ENCODE measurements at regions not wholly inside any gene's neighbourhood (a gene's known extent, or its start where the extent isn't known, plus 50 kb on each side); places are given as distances from the start of the nearest gene placed in this dataset.

DNA sequence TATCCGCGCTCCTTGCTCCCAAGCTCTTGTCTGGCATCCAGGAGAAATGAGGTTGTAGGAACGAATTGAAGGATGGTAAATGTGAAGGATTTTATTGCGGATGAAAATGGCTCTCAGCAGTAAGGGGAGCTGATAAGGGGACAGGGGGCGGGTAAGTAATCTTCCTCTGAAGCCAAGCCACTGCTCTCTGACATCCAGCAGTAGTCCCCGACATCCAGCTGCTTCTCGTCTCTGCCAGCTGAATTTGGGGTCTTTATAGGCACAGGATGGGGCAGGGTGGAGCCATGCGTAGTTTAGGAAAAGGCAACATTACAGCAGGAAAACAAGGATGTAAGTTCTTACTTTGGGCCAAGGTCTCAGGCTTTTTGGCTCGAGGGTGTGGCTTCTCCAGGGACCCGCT lies 1370.1 kb upstream of the RAG2 start:
- Histone ChIP-seq H3K36me3 (no peaks in the 10 kb centered on the region), H3K4me3 (no peak overlapping the region), H3K27me3 (ENCODE audit: low read depth) (no peaks in the 10 kb centered on the region), H3K27ac (no peak overlapping the region), H3K4me1 (no peaks in the 10 kb centered on the region), H3K9me3 (no peaks in the 10 kb centered on the region)
- TF ChIP-seq, protein P1, sequence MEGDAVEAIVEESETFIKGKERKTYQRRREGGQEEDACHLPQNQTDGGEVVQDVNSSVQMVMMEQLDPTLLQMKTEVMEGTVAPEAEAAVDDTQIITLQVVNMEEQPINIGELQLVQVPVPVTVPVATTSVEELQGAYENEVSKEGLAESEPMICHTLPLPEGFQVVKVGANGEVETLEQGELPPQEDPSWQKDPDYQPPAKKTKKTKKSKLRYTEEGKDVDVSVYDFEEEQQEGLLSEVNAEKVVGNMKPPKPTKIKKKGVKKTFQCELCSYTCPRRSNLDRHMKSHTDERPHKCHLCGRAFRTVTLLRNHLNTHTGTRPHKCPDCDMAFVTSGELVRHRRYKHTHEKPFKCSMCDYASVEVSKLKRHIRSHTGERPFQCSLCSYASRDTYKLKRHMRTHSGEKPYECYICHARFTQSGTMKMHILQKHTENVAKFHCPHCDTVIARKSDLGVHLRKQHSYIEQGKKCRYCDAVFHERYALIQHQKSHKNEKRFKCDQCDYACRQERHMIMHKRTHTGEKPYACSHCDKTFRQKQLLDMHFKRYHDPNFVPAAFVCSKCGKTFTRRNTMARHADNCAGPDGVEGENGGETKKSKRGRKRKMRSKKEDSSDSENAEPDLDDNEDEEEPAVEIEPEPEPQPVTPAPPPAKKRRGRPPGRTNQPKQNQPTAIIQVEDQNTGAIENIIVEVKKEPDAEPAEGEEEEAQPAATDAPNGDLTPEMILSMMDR (IDR thresholded peaks at IDR 0.05): no peak
- ATAC-seq (no peak), DNase-seq (no peak)
- intact Hi-C loops (cut with DNase I): no loop called here

- no peaks in the 10 kb centered on the region for H3K36me3 ChIP-seq
- peak; percentile 46 to 78 for ATAC-seq
- intact Hi-C loops (cut with DNase I): no loop called here
Observed at GRCh38 chr11:37967635-37968034, 1369.6 kb upstream of the RAG2 start.

GRCh38 chr11:37963440-37963839 lies 1365.4 kb upstream of the RAG2 start:
- no peak for DNase-seq
- no peaks in the 10 kb centered on the region for H3K4me1 ChIP-seq
- no peaks in the 10 kb centered on the region for H3K27me3 ChIP-seq (ENCODE audit: low read depth)
- ATAC-seq: no peak
- H3K36me3 ChIP-seq: no peaks in the 10 kb centered on the region
- H3K9me3 ChIP-seq: no peaks in the 10 kb centered on the region
- H3K27ac ChIP-seq: no peak overlapping the region
- no peak overlapping the region for H3K4me3 ChIP-seq
- intact Hi-C loops (cut with DNase I): no loop called here
- TF ChIP-seq, protein P1 (IDR thresholded peaks at IDR 0.05): no peak

More at GRCh38 chr11:37967635-37968034, 1369.6 kb upstream of the RAG2 start:
- Histone ChIP-seq H3K27ac (no peak overlapping the region), H3K9me3 (no peaks in the 10 kb centered on the region), H3K27me3 (ENCODE audit: low read depth) (no peaks in the 10 kb centered on the region), H3K4me3 (no peak overlapping the region), H3K4me1 (no peaks in the 10 kb centered on the region)
- DNase-seq: no peak
- TF ChIP-seq, protein P1 (IDR thresholded peaks at IDR 0.05): no peak

DNA sequence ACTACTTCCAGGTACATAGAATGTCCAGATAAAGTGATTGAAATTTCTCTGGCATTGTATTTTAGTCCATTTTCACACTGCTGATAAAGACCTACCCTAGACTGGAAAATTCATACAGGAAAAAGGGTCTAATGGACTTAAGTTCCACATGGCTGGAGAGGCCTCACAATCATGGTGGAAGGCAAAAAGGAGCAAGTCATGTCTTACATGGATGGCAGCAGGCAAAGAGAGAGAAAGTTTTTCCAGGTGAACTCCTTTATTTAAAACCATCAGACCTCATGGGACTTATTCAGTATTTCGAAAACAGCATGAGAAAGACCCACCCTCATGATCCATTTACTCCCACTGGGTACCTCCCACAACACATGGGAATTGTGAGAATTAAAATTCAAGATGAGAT lies 1359.7 kb upstream of the RAG2 start:
- intact Hi-C loops (cut with DNase I): no loop called here
- Histone ChIP-seq H3K27ac (no peak overlapping the region), H3K9me3 (no peaks in the 10 kb centered on the region), H3K36me3 (no peaks in the 10 kb centered on the region), H3K4me1 (no peaks in the 10 kb centered on the region), H3K27me3 (ENCODE audit: low read depth) (no peaks in the 10 kb centered on the region), H3K4me3 (no peak overlapping the region)
- TF ChIP-seq, protein P1 (IDR thresholded peaks at IDR 0.05): no peak
- ATAC-seq: no peak
- DNase-seq: no peak

GRCh38 chr11:37951996-37952395 lies 1354.0 kb upstream of the RAG2 start:
- no peaks in the 10 kb centered on the region for H3K27me3 ChIP-seq (ENCODE audit: low read depth)
- ATAC-seq: no peak
- no peak overlapping the region for H3K27ac ChIP-seq
- intact Hi-C loops (cut with DNase I): no loop called here
- no peak overlapping the region for H3K4me3 ChIP-seq
- H3K36me3 ChIP-seq: no peaks in the 10 kb centered on the region
- no peaks in the 10 kb centered on the region for H3K9me3 ChIP-seq
- TF ChIP-seq, protein P1 (IDR thresholded peaks at IDR 0.05): no peak
- no peaks in the 10 kb centered on the region for H3K4me1 ChIP-seq
- DNase-seq: no peak

GRCh38 chr11:37948258-37948657 lies 1350.2 kb upstream of the RAG2 start:
- H3K9me3 ChIP-seq: peaks cover 6% of the 10 kb centered on the region
- H3K36me3 ChIP-seq: no peaks in the 10 kb centered on the region
- intact Hi-C loops (cut with DNase I): no loop called here
- no peak overlapping the region for H3K27ac ChIP-seq
- no peaks in the 10 kb centered on the region for H3K4me1 ChIP-seq
- H3K4me3 ChIP-seq: no peak overlapping the region
- TF ChIP-seq, protein P1 (IDR thresholded peaks at IDR 0.05): no peak
- DNase-seq (no peak), ATAC-seq (peak; percentile 80 to 89)
- H3K27me3 ChIP-seq (ENCODE audit: low read depth): no peaks in the 10 kb centered on the region
